WTC11 (cell line): ENCODE measurements at regions not wholly inside any gene's neighbourhood (a gene's known extent, or its start where the extent isn't known, plus 50 kb on each side); places are given as distances from the start of the nearest gene placed in this dataset.

Experiments used
- ATAC-seq: fragments of 200-7000 bp; cut with Tn5 transposase; 2 replicates; pipeline ENCODE4 v1.10.0; 2021; ENCODE audit warnings: mild to moderate bottlenecking, moderate library complexity
- CTCF ChIA-PET: fragments of 300-600 bp; sonication (Branson Sonifier 250); formaldehyde crosslinking; loops from one replicate; lab custom pipeline; 2021; ENCODE audit warnings: antibody characterized with exemption; lab: Charles Lee
- POLR2A ChIA-PET: fragments of 350-600 bp; sonication (Branson Sonifier 250); formaldehyde crosslinking; loops from one replicate; lab custom pipeline; 2021; ENCODE audit warnings: antibody characterized with exemption; lab: Charles Lee
- DNase-seq: peaks from one replicate; pipeline ENCODE4 v3.0.0; 2021; ENCODE audit warnings: low spot score
- H3K27ac Mint-ChIP-seq: 2 replicates; pipeline ENCODE4 v1.8.0; 2021; ENCODE audit warnings: mixed read lengths
- H3K27me3 Mint-ChIP-seq: 2 replicates; pipeline ENCODE4 v1.8.0; 2021; ENCODE audit warnings: low read depth, mild to moderate bottlenecking, moderate library complexity, mixed read lengths
- H3K36me3 Mint-ChIP-seq: 2 replicates; pipeline ENCODE4 v1.8.0; 2021; ENCODE audit warnings: mixed read lengths
- H3K4me1 Mint-ChIP-seq: 2 replicates; pipeline ENCODE4 v1.8.0; 2022; ENCODE audit warnings: mixed read lengths
- H3K4me3 Mint-ChIP-seq: 2 replicates; pipeline ENCODE4 v1.8.0; 2021; ENCODE audit warnings: mild to moderate bottlenecking, moderate library complexity, mixed read lengths
- H3K9me3 Mint-ChIP-seq: 2 replicates; pipeline ENCODE4 v1.8.0; 2021; ENCODE audit warnings: mixed read lengths
- ARID4B ChIP-seq: sonication (generic); formaldehyde crosslinking; IDR thresholded peaks from 2 replicates; pipeline ENCODE4 v1.8.0; 2023; ENCODE audit warnings: missing genetic modification reagents, mild to moderate bottlenecking, borderline replicate concordance
- CBFB ChIP-seq: sonication (generic); formaldehyde crosslinking; IDR thresholded peaks from 2 replicates; pipeline ENCODE4 v1.8.1; 2022; ENCODE audit warnings: mild to moderate bottlenecking, low read depth, missing genetic modification reagents
- CREB1 ChIP-seq: sonication (generic); formaldehyde crosslinking; IDR thresholded peaks from 2 replicates; pipeline ENCODE4 v1.8.0; 2023; ENCODE audit warnings: mild to moderate bottlenecking, missing genetic modification reagents
- ELF4 ChIP-seq: sonication (generic); formaldehyde crosslinking; IDR thresholded peaks from 2 replicates; pipeline ENCODE4 v1.8.1; 2022; ENCODE audit warnings: low read depth, mild to moderate bottlenecking, moderate library complexity, missing genetic modification reagents
- EMX1 ChIP-seq: fragments of 250-450 bp; sonication (Bioruptor Pico); IDR thresholded peaks from 2 replicates; pipeline ENCODE4 v1.8.0; 2021; ENCODE audit warnings: mild to moderate bottlenecking
- FOXJ3 ChIP-seq: sonication (generic); formaldehyde crosslinking; IDR thresholded peaks from 2 replicates; pipeline ENCODE4 v1.9.0; 2021; ENCODE audit warnings: missing genetic modification reagents, mild to moderate bottlenecking, borderline replicate concordance
- FOXP1 ChIP-seq: sonication (generic); formaldehyde crosslinking; IDR thresholded peaks from 2 replicates; pipeline ENCODE4 v1.8.0; 2022; ENCODE audit warnings: missing genetic modification reagents, mild to moderate bottlenecking, moderate library complexity, borderline replicate concordance
- FOXP4 ChIP-seq: sonication (generic); formaldehyde crosslinking; IDR thresholded peaks from 2 replicates; pipeline ENCODE4 v1.8.0; 2022; ENCODE audit warnings: mild to moderate bottlenecking, missing genetic modification reagents
- MAX ChIP-seq: sonication (generic); formaldehyde crosslinking; IDR thresholded peaks from 2 replicates; pipeline ENCODE4 v1.8.0; 2022; ENCODE audit warnings: mild to moderate bottlenecking, missing genetic modification reagents
- MYBL2 ChIP-seq: sonication (generic); formaldehyde crosslinking; IDR thresholded peaks from 2 replicates; pipeline ENCODE4 v1.8.1; 2023; ENCODE audit warnings: mild to moderate bottlenecking, moderate library complexity, missing genetic modification reagents
- NFYB ChIP-seq: sonication (generic); formaldehyde crosslinking; conservative IDR thresholded peaks from 2 replicates; pipeline ENCODE4 v1.8.0; 2022; ENCODE audit warnings: low read depth, missing genetic modification reagents
- NR1H2 ChIP-seq: sonication (generic); formaldehyde crosslinking; IDR thresholded peaks from 2 replicates; pipeline ENCODE4 v1.9.0; 2021; ENCODE audit warnings: mild to moderate bottlenecking, moderate library complexity, missing genetic modification reagents
- PREB ChIP-seq: sonication (generic); formaldehyde crosslinking; IDR thresholded peaks from 2 replicates; pipeline ENCODE4 v1.8.1; 2022; ENCODE audit warnings: mild to moderate bottlenecking, missing genetic modification reagents, moderate library complexity, borderline replicate concordance
- PRRX2 ChIP-seq: fragments of 250-450 bp; sonication (Bioruptor Pico); IDR thresholded peaks from 2 replicates; pipeline ENCODE4 v1.8.0; 2021; ENCODE audit warnings: mild to moderate bottlenecking
- STAT6 ChIP-seq: sonication (generic); formaldehyde crosslinking; conservative IDR thresholded peaks from 2 replicates; pipeline ENCODE4 v1.8.1; 2023; ENCODE audit warnings: mild to moderate bottlenecking, low read depth, missing genetic modification reagents, moderate library complexity
- TEAD4 ChIP-seq: sonication (generic); formaldehyde crosslinking; IDR thresholded peaks from 2 replicates; pipeline ENCODE4 v1.8.0; 2022; ENCODE audit warnings: mild to moderate bottlenecking, missing genetic modification reagents
- ZNF121 ChIP-seq: sonication (generic); formaldehyde crosslinking; IDR thresholded peaks from 2 replicates; pipeline ENCODE4 v1.8.0; 2023; ENCODE audit warnings: missing genetic modification reagents
- ZSCAN18 ChIP-seq: fragments of 250-450 bp; sonication (Bioruptor Pico); IDR thresholded peaks from 2 replicates; pipeline ENCODE4 v2.1.2; 2022; ENCODE audit warnings: mild to moderate bottlenecking, moderate library complexity

GRCh38 chr13:67966065-67966464 lies 735.9 kb upstream of the PCDH9 start:
- H3K9me3 Mint-ChIP-seq: no peaks in the 10 kb centered on the region
- no peak for TF ChIP-seq FOXP1
- no peak for TF ChIP-seq PRRX2 (CRISPR knock-in tag)
- no peak for TF ChIP-seq CREB1 (CRISPR knock-in tag)
- no peak for TF ChIP-seq EMX1 (CRISPR knock-in tag)
- no peak for TF ChIP-seq FOXP4 (CRISPR knock-in tag)
- no peak for TF ChIP-seq TEAD4 (CRISPR knock-in tag)
- no peak for TF ChIP-seq STAT6
- TF ChIP-seq ZNF121 (CRISPR knock-in tag): no peak
- no peak for TF ChIP-seq PREB (CRISPR knock-in tag)
- TF ChIP-seq ZSCAN18 (CRISPR knock-in tag): no peak
- no peak for TF ChIP-seq FOXJ3
- no peak for TF ChIP-seq MYBL2 (CRISPR knock-in tag)
- no peak for TF ChIP-seq MAX (CRISPR knock-in tag)
- no peak for TF ChIP-seq ARID4B (CRISPR knock-in tag)
- no peak for TF ChIP-seq NR1H2 (CRISPR knock-in tag)
- TF ChIP-seq CBFB: no peak
- no peak for TF ChIP-seq NFYB (CRISPR knock-in tag)
- TF ChIP-seq ELF4 (CRISPR knock-in tag): no peak
- CTCF ChIA-PET: no interaction called here
- no peaks in the 10 kb centered on the region for H3K27me3 Mint-ChIP-seq
- no peaks in the 10 kb centered on the region for H3K36me3 Mint-ChIP-seq
- POLR2A ChIA-PET: no interaction called here
- ATAC-seq (no peak), DNase-seq (no peak)
- peaks cover 7% of the 10 kb centered on the region for H3K4me1 Mint-ChIP-seq
- no peak overlapping the region for H3K27ac Mint-ChIP-seq
- no peak overlapping the region for H3K4me3 Mint-ChIP-seq
